ENCODE measurements at regions not wholly inside any gene's neighbourhood (a gene's known extent, or its start where the extent isn't known, plus 50 kb on each side); places are given as distances from the start of the nearest gene placed in this dataset.

DNA sequence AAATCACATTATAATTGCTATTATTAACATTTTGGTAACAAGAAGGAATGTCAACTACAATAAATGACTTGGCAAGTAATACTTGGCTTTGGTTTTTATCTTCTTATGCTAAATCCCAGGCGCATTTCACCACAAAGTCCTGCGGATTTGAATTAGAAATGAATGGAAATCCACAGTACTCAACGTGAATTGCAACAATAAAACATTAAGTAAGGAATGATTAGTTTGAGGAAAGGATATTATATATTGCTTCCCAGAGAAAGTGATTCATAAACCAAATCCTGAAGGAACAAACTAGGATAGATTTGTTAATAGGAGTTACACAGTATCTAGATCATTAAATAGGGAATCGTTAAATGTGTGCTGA is 1089.7 kb downstream of the TRHDE start:
- no peak for DNase-seq

DNA sequence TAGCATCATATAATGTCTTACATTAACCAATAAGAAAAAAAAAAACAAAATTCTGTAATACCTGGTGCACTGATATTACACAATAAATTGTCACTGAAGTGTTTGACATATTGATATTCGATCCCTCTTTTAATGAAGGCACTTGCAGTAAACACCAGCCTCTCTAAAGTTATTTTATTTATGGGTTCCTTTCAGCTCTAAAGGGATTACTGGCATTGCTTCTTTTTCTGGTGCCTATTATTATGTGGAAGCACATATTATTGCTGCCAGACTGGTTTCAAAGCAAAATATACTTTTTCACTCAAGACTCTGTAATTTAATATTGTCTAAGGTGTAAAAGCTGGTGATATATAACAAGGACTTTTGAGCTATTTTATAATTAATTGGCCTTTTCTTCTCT is 1090.5 kb downstream of the TRHDE start:
- no peak for DNase-seq

DNA sequence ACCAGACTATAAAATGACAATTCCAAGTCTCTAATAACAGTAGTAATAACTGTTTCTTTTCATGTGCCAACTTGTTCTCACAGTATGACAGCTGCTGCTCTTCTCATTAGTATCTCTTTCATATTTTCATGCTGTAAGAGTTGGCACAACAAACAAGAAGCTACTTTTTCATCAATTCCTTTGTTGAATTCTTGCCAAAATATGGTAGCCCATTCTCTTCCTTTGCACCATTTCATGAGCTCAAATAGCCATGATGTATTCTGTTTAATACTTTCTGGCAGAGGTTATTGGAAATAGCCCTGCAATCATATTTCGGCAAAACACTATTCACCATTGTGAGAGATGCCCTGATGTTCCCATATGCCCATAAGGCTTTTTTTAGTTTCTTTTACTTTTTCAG is 1100.7 kb downstream of the TRHDE start:
- DNase-seq, result no peak

- no peak for DNase-seq
These were observed 1102.2 kb downstream of the TRHDE start for GRCh38 chr12:73374360-73374759.

DNA sequence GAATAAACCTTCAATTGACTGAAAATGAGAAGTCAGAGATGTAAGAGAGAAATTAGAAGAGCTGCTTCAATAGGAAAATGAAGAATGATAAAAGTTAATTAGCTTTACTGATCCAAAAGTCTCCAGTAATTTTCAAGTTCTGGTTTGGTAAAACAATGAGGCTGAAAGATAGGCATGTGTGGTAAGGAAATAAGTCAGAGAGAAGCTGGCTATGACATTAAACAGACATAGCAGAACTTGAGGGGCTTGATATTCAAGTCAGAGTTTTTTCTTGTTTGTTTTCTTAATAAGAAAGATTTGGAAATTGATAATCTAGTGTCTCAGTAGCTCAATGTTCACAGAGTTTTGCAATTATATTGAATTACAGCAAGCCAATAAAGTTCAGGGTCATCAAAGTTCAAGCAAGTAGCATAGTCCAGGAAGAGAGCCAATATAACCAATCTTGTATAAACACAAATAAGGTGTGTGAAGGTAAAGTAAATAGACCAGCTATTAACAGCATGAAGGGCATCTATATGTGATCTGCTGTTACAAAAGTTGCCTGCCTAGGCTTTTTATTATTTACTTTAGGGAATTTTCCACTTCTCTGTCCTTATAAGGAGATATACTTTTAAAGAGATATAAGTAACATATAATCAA is 1111.5 kb downstream of the TRHDE start:
- DNase-seq, result peak; percentile 47

- DNase-seq, result no peak
These were observed 1112.4 kb downstream of the TRHDE start for GRCh38 chr12:73384592-73384991.

GRCh38 chr12:73390261-73390660 is 1118.1 kb downstream of the TRHDE start:
- DNase-seq, result no peak

GRCh38 chr12:73413051-73413450 is 1124.6 kb upstream of the ATXN7L3B start:
- no peak for DNase-seq

GRCh38 chr12:73413974-73414373 is 1123.7 kb upstream of the ATXN7L3B start:
- no peak for DNase-seq

- no peak for DNase-seq
These were observed 1122.7 kb upstream of the ATXN7L3B start for GRCh38 chr12:73414926-73415325.

- DNase-seq, result no peak
These were observed 1119.1 kb upstream of the ATXN7L3B start for GRCh38 chr12:73418541-73418940.

GRCh38 chr12:73421832-73422231 is 1115.8 kb upstream of the ATXN7L3B start:
- no peak for DNase-seq

DNA sequence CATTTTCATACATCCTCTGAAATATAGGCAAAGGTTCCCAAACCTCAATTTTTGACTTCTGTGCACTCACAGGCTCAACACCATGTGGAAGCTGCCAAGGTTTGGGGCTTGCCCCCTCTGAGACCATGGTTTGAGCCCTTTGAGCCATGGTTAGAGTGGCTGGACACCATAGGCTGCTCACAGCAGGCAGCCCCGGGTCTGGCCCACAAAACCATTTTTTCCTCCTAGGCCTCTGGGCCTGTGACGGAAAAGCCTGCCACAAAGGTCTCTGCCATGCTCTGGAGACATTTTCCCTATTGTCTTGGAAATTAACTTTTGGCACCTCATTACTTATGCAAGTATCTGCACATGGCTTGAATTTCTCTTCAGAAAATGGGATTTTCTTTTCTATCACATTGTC is 1113.2 kb upstream of the ATXN7L3B start:
- DNase-seq, result no peak

DNA sequence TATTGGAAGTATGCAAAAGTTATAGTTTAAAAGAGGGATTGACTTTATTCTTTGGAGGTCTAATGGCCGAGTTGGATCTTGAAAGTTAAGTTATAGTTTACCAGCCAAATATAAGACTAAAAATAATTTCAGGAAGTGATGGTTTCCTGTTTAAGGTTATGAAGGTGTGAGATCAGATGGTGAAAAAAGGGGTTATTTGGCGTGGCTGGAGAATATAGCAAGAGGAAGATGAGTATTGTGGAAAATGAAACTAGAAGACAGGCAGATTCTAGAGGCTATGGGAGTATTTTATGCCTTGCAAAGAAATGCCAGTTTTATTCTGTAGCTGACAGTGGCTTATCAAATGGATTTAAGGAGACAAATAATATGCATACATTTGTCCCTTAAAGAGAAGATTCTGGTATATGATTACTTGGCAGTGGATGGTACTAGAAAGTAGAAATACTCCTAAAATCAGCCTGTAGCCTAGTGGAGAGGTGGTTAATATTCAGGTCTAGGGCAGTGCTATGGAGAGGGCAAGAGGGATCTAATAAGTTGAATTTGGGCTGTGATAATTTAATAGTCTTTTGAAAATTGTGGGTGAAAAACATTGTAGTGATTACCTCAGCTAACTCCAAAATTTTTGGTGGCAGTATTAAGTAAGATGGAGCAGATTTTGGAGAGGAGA is 1091.8 kb upstream of the ATXN7L3B start:
- DNase-seq, result no peak

DNA sequence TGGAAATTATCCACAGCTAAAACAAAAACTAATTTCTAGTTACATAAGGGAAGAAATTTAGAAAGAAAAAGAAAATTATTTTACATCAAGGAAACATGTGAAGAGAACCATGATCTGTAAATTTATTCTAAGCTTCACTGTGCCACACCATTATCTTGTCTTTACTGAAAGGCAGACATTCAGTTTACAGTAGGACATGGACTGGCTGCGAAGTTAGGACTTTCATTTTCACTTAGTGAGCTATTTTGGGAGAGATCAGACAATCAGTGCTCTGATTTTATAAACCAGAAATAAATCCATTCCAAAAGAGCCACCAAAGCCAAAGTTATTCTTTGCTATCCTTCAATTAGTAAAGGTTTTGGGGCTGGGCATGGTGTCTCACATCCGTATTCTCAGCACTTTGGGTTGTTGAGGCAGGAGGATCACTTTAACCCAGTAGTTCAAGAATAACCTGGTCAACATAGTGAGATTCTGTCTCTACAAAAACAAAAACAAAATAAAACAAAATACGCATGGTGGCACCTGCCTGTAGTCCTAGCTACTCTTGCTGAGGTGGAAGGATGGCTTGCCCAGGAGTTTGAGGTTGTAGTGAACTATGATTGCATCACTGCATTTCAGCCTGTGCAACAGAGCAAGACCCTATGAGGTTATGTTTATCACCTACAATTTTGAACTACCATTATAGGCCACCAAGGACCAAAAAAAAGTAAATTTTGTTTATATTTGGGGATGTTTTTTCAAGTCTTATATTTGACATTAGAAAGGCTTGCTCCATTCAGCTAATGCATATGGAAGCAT is 1084.8 kb upstream of the ATXN7L3B start:
- no peak for DNase-seq

GRCh38 chr12:73460212-73460611 is 1077.4 kb upstream of the ATXN7L3B start:
- no peak for DNase-seq

GRCh38 chr12:73465106-73465505 is 1072.5 kb upstream of the ATXN7L3B start:
- no peak for DNase-seq

DNA sequence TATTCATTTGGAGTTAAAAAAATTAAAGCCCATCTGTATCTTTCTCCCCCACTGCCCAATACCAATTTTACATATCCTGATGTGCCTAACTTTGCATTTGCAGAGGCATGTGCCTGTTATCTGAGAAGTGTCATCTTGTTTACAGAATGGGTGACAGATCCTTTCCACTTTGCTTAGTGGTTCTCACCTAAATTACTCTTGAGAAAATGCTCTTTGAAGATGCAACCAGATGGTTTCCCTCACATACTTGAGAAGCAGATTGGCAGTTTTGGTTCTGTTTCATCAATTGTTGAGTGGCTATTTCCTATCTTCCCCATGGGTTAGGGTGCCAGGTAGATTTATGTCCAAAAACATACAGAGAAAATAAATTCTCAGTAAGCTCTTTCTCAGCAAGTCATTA is 1051.4 kb upstream of the ATXN7L3B start:
- DNase-seq, result no peak

DNA sequence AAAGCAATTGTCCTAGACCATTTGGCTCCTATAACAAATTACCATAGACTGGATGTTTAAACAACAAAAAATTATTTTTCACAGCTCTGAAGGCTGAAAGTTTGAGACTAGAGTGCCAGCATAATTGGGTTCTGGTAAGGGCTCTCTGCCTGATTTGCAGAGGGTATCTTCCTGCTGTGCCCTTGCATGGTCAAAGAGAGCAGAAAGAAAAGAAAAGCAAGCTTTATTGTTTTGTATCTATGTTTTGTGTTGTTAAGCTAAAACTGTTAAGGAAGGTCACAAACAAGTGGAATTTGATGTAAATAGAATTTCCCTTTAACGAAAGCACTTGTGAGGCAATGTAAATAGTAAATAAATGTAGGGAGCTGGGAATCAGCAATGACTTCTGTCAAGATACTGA is 1031.0 kb upstream of the ATXN7L3B start:
- DNase-seq, result no peak

GRCh38 chr12:73514672-73515071 is 1023.0 kb upstream of the ATXN7L3B start:
- no peak for DNase-seq

- no peak for DNase-seq
These were observed 1019.8 kb upstream of the ATXN7L3B start for GRCh38 chr12:73517859-73518258.

DNA sequence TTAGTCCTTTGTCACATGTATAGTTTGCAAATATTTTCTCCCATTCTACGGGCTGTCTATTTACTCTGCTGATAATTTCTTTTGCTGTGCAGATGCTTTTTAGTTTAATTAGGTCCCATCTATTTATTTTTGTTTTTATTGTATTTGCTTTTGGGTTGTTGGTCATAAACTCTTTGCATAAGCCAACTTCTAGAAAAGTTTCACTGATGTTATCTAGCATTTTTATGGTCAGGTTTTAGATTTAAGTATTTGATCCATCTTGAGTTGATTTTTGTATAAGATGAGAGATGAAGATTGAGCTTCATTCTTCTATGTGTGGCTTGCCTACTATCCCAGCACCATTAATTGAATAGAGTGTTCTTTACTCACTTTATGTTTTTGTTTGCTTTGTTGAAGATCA is 1008.4 kb upstream of the ATXN7L3B start:
- DNase-seq, result no peak

DNA sequence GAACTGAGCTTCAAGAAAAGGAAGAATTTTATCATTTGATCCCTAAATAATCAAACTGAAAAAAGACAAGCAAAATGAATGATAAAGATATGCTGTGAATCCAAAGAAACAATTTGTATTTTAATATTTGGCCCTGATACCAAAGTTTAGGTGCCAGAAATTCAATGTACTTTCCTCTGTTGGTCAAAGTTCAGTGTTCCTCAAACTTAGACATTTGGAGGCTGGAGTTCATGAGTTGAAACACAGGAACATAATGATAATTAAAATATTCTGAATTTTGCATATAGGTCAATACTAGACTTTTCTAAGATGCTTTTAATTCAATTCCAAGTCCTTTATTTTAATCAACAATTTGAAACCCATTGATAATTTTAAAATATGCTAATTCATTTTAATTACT is 1007.7 kb upstream of the ATXN7L3B start:
- DNase-seq, result no peak

DNA sequence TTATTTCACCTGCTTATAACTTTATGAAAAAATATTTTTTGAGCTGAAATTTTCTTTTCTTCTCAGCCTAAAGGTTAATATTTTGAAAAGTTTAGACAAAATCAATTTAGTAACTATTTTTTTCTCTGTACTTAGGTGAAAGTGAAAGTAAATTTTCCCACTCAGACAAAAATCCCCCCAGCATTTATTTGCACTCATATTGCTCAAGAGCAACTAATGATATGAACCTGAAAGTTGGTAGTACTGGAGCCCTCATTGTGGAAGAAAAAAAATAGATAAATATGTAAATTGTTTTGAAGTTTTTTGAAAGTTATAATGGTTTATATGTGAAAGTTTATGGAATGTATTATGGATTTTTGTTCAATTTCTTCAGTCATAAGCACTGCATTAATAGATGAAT is 1005.9 kb upstream of the ATXN7L3B start:
- DNase-seq, result no peak

All from NCI-H510A (cell line).